GM06990 (cell line): ENCODE measurements at regions not wholly inside any gene's neighbourhood (a gene's known extent, or its start where the extent isn't known, plus 50 kb on each side); places are given as distances from the start of the nearest gene placed in this dataset.

Source experiments
- DNase-seq: peaks from one replicate; pipeline ENCODE4 v3.0.0-alpha.2; 2011; ENCODE audit not compliant: insufficient read length; ENCODE audit errors: extremely low read depth
- H3K27me3 ChIP-seq: replicated peaks from 2 replicates; pipeline ENCODE4 v1.6.0; 2011; ENCODE audit warnings: low read length; ENCODE audit not compliant: control insufficient read depth, insufficient read depth
- H3K36me3 ChIP-seq: 2 replicates; pipeline ENCODE4 v1.5.1; 2011; ENCODE audit warnings: low read length; ENCODE audit not compliant: control insufficient read depth, insufficient read depth
- H3K4me3 ChIP-seq: replicated peaks from 2 replicates; pipeline ENCODE4 v1.5.1; 2011; ENCODE audit warnings: low read depth, mild to moderate bottlenecking, control low read depth, low read length
- CTCF ChIP-seq: IDR thresholded peaks from 2 replicates; pipeline ENCODE4 v1.5.1; 2011; ENCODE audit warnings: low read length, control low read depth, mild to moderate bottlenecking, inconsistent platforms; ENCODE audit not compliant: insufficient read depth, poor library complexity, severe bottlenecking

GRCh38 chr7:13603016-13603415 lies 386.4 kb downstream of the ETV1 start:
- no peaks in the 10 kb centered on the region for H3K36me3 ChIP-seq
- H3K27me3 ChIP-seq: no peaks in the 10 kb centered on the region
- H3K4me3 ChIP-seq: no peak overlapping the region
- TF ChIP-seq CTCF: no peak
- no peak for DNase-seq

GRCh38 chr7:13603661-13604060 lies 385.8 kb downstream of the ETV1 start:
- TF ChIP-seq CTCF: no peak
- no peaks in the 10 kb centered on the region for H3K36me3 ChIP-seq
- H3K4me3 ChIP-seq: no peak overlapping the region
- DNase-seq: no peak
- no peaks in the 10 kb centered on the region for H3K27me3 ChIP-seq

- TF ChIP-seq CTCF: no peak
- Histone ChIP-seq H3K36me3 (no peaks in the 10 kb centered on the region), H3K4me3 (no peak overlapping the region), H3K27me3 (no peaks in the 10 kb centered on the region)
- no peak for DNase-seq
These were observed 385.3 kb downstream of the ETV1 start for GRCh38 chr7:13604178-13604577.

DNA sequence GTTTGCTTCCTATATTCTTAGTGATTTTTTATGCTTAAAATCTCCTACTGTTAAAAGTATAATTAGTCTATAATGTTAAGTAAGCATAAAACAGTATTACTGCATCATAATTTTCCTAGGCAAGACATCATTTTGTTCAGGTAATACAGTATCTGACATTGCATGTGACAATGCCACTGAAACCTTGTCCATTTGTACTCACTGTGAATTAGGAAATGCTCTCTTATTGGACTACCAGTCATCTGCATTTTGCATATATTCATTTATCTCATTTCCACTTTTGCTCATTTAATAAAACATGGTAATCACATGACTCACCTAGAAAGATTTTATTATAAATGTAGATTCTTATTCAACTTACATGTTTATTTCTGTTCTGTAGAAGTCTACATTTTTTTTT lies 379.1 kb downstream of the ETV1 start:
- DNase-seq: no peak
- Histone ChIP-seq H3K36me3 (no peaks in the 10 kb centered on the region), H3K27me3 (no peaks in the 10 kb centered on the region), H3K4me3 (no peak overlapping the region)
- no peak for TF ChIP-seq CTCF

- no peak overlapping the region for H3K4me3 ChIP-seq
- DNase-seq: no peak
- H3K27me3 ChIP-seq: no peaks in the 10 kb centered on the region
- no peaks in the 10 kb centered on the region for H3K36me3 ChIP-seq
- no peak for TF ChIP-seq CTCF
These were observed 373.8 kb downstream of the ETV1 start for GRCh38 chr7:13615679-13616078.

GRCh38 chr7:13627455-13627854 lies 362.0 kb downstream of the ETV1 start:
- no peaks in the 10 kb centered on the region for H3K36me3 ChIP-seq
- no peak for TF ChIP-seq CTCF
- H3K4me3 ChIP-seq: no peak overlapping the region
- DNase-seq: no peak
- H3K27me3 ChIP-seq: no peaks in the 10 kb centered on the region
